GM12878 (cell line): ENCODE measurements at regions not wholly inside any gene's neighbourhood (a gene's known extent, or its start where the extent isn't known, plus 50 kb on each side); places are given as distances from the start of the nearest gene placed in this dataset.

Experiments used
- ATAC-seq: fragments of 200-7000 bp; cut with Tn5 transposase; 3 replicates; pipeline ENCODE4 v1.9.1; 2020; ENCODE audit warnings: mild to moderate bottlenecking, moderate library complexity
- BruUV-seq: library from RNA; stranded (reverse); fragments of 400-500 nt; replicated peaks from 2 replicates; lab custom pipeline; 2021; lab: Mats Ljungman, UMichigan
- CTCF ChIA-PET: fragments of 300-600 bp; sonication (Branson Sonifier 250); formaldehyde crosslinking; extraction: SDS; loops from one replicate; lab custom pipeline; 2021; ENCODE audit warnings: inconsistent platforms; lab: Yijun Ruan, JAX
- POLR2A ChIA-PET: fragments of 350-600 bp; formaldehyde crosslinking; extraction: SDS; loops from one replicate; lab custom pipeline; 2021; ENCODE audit warnings: inconsistent platforms; lab: Charles Lee
- RAD21 ChIA-PET: fragments of 300-600 bp; sonication (Branson Sonifier 250); formaldehyde crosslinking; loops from one replicate; lab custom pipeline; 2023; ENCODE audit warnings: antibody characterized with exemption; ENCODE audit not compliant: unreplicated experiment; lab: Charles Lee
- SMC1A ChIA-PET: fragments of 300-600 bp; sonication (Branson Sonifier 250); formaldehyde crosslinking; loops from one replicate; lab custom pipeline; 2023; ENCODE audit not compliant: unreplicated experiment, uncharacterized antibody; lab: Charles Lee
- DNase-seq: peaks from one replicate; pipeline ENCODE4 v3.0.0-alpha.2; 2011; ENCODE audit warnings: low read depth, low spot score
- FAIRE-seq: peaks from 3 replicates; lab custom pipeline; 2011; peaks lifted over from hg19 to GRCh38; lab: Jason Lieb, UNC
- H2AFZ ChIP-seq: 2 replicates; pipeline ENCODE4 v1.6.0; 2011; ENCODE audit warnings: low read depth, low read length, control low read depth; ENCODE audit not compliant: control insufficient read depth
- H3K27ac ChIP-seq: 2 replicates; pipeline ENCODE4 v1.5.1; 2011; ENCODE audit warnings: control low read depth; ENCODE audit not compliant: control insufficient read depth, insufficient read depth
- H3K27me3 ChIP-seq, 2 experiments: replicated peaks in 1 of 2; 2 replicates each; pipeline versions ENCODE4 v1.6.0 to v1.6.1; 2011; ENCODE audit warnings: low read length in 1 of 2; ENCODE audit not compliant: control insufficient read depth in 2 of 2, insufficient read depth in 2 of 2
- H3K36me3 ChIP-seq, 2 experiments: 2 replicates each; pipeline ENCODE4 v1.5.1; 2011; ENCODE audit warnings: low read length in 1 of 2; ENCODE audit not compliant: control insufficient read depth in 2 of 2, insufficient read depth in 2 of 2
- H3K4me1 ChIP-seq: 2 replicates; pipeline ENCODE4 v1.6.1; 2011; ENCODE audit warnings: mild to moderate bottlenecking, low read length, moderate library complexity, mixed read lengths; ENCODE audit not compliant: control insufficient read depth, insufficient read depth
- H3K4me2 ChIP-seq: 2 replicates; pipeline ENCODE4 v1.6.0; 2011; ENCODE audit warnings: control low read depth; ENCODE audit not compliant: control insufficient read depth, insufficient read depth
- H3K4me3 ChIP-seq: fragments of 200-600 bp; sonication (generic); 2 replicates; pipeline ENCODE4 v1.5.1; 2016
- H3K79me2 ChIP-seq: 2 replicates; pipeline ENCODE4 v1.6.0; 2011; ENCODE audit warnings: low read length; ENCODE audit not compliant: control insufficient read depth, insufficient read depth
- H3K9ac ChIP-seq: 2 replicates; pipeline ENCODE4 v1.8.0; 2011; ENCODE audit warnings: low read length, control low read depth, mixed read lengths; ENCODE audit not compliant: control insufficient read depth, insufficient read depth
- H3K9me3 ChIP-seq: replicated peaks from 3 replicates; pipeline ENCODE4 v1.5.1; 2011; ENCODE audit warnings: mild to moderate bottlenecking, low read length; ENCODE audit not compliant: control insufficient read depth, insufficient read depth
- H4K20me1 ChIP-seq: 2 replicates; pipeline ENCODE4 v1.6.0; 2011; ENCODE audit not compliant: control insufficient read depth, insufficient read depth
- CHD2 ChIP-seq: IDR thresholded peaks from 2 replicates; pipeline ENCODE4 v1.6.1; 2011; ENCODE audit warnings: low read depth, low read length, improper control_type of control experiment, borderline replicate concordance
- GABPA ChIP-seq: IDR thresholded peaks from 2 replicates; pipeline ENCODE4 v1.6.1; 2014; ENCODE audit warnings: antibody characterized with exemption, low read depth, mild to moderate bottlenecking, inconsistent platforms
- HDAC2 ChIP-seq: fragments of 200-600 bp; sonication (generic); IDR thresholded peaks from 2 replicates; pipeline ENCODE4 v1.6.1; 2017
- MXI1 ChIP-seq: fragments of 150-350 bp; IDR thresholded peaks from 2 replicates; pipeline ENCODE4 v1.6.1; 2011; ENCODE audit warnings: low read depth, mild to moderate bottlenecking, inconsistent platforms, low read length, improper control_type of control experiment
- NR2F1 ChIP-seq: fragments of 450-650 bp; conservative IDR thresholded peaks from 2 replicates; pipeline ENCODE4 v1.6.1; 2017; ENCODE audit warnings: mild to moderate bottlenecking
- RUNX3 ChIP-seq: IDR thresholded peaks from 2 replicates; pipeline ENCODE4 v1.6.1; 2012; ENCODE audit warnings: low read length, inconsistent platforms
- SREBF2 ChIP-seq: IDR thresholded peaks from 2 replicates; pipeline ENCODE4 v1.6.1; 2012; ENCODE audit warnings: mild to moderate bottlenecking, low read length
- TCF7 ChIP-seq: IDR thresholded peaks from 2 replicates; pipeline ENCODE4 v1.6.1; 2014; ENCODE audit warnings: antibody characterized with exemption, borderline replicate concordance
- ZBTB4 ChIP-seq: fragments of 450-650 bp; formaldehyde crosslinking; IDR thresholded peaks from 2 replicates; pipeline ENCODE4 v1.4.0; 2022; ENCODE audit warnings: mild to moderate bottlenecking, moderate library complexity
- ZNF622 ChIP-seq: fragments of 450-650 bp; IDR thresholded peaks from 2 replicates; pipeline ENCODE4 v1.6.1; 2017; ENCODE audit warnings: mild to moderate bottlenecking, inconsistent platforms
- ZZZ3 ChIP-seq: IDR thresholded peaks from 2 replicates; pipeline ENCODE4 v1.6.1; 2011; ENCODE audit warnings: low read depth; ENCODE audit not compliant: control insufficient read depth, insufficient read length
- WGBS: methylation state at CpG from one replicate; pipeline ENCODE4 v1.1.6; 2016; ENCODE audit warnings: low lambda C conversion rate; ENCODE audit not compliant: insufficient replicate concordance, insufficient coverage; ENCODE audit errors: missing lambda C conversion rate; 5-methylcytosine and 5-hydroxymethylcytosine counted together
- in situ Hi-C: fragments of 300-500 bp; cut with MboI; formaldehyde crosslinking; loops from 9 replicates; pipeline ENCODE4 v1.14.3; 2018; ENCODE audit warnings: mixed read lengths
- intact Hi-C: fragments of 100-400 bp; cut with micrococcal nuclease; formaldehyde crosslinking; loops from one replicate; pipeline ENCODE4 v1.14.2; 2022; ENCODE audit not compliant: unreplicated experiment
- TF ChIP-seq, protein P1 (sequence below): fragments of 450-650 bp; IDR thresholded peaks from 2 replicates; pipeline ENCODE4 v1.6.1; 2016; ENCODE audit warnings: mild to moderate bottlenecking

DNA sequence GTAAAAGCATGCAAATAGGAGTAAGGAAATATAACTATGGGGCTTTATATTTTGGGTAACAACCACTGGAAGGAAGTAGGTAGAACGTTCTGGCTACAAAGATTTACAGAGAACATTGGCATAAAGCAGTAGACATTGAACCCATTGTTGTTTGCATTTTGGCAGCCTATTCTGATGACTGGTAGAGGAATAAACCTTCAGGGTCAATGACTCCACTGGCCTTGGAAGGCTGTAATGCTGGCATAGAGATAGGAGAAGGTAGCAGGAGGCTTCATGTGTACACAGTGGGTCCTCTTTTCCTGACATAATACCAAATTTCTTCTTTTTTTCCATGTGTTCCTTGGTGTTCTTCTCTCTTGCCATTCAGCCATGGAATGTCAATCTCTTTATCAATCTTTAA is 462.8 kb upstream of the ZNF462 start:
- Histone ChIP-seq H3K9me3 (no peaks in the 10 kb centered on the region; the same call in 2 of the 3 replicates), H3K4me1 (no peaks in the 10 kb centered on the region), H2AFZ (no peak overlapping the region), H3K4me3 (no peak overlapping the region), H3K9ac (no peak overlapping the region), H4K20me1 (no peaks in the 10 kb centered on the region), H3K27me3 (no peaks in the 10 kb centered on the region), H3K4me2 (no peak overlapping the region), H3K36me3 (no peaks in the 10 kb centered on the region), H3K27ac (no peak overlapping the region), H3K79me2 (no peaks in the 10 kb centered on the region)
- ChIA-PET SMC1A (no interaction called here), POLR2A (no interaction called here), CTCF (no interaction called here), RAD21 (no interaction called here)
- intact Hi-C loops (no loop called here), in situ Hi-C loops (no loop called here)
- no peak for FAIRE-seq
- WGBS = 0% methylated on average over 1 of the region's 1 CpG
- TF ChIP-seq ZNF622 (no peak), RUNX3 (no peak), ZZZ3 (no peak), TCF7 (no peak)
- ATAC-seq = no peak
- DNase-seq = no peak
- BruUV-seq = no TSS peak

DNA sequence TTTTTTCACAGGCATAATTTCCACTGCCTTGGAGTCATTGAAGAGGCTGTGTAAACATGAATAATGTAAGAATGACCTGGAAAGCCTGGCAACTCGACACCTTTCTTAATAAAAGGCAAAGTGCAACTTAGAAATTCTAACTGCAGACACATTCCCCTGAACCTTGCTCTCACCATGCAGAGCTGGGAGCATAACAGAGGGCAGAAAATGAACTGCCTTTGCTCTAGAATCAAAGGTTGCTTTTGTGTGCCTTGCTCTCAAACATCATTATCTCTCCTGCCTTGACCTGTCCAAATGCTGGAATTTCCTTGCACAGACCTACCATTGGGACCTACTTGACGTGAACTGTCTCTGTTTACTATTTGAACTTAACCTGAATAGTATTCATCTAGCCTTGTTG is 462.0 kb upstream of the ZNF462 start:
- FAIRE-seq (no peak), DNase-seq (no peak), ATAC-seq (no peak)
- H3K27me3 ChIP-seq = no peaks in the 10 kb centered on the region
- H3K9me3 ChIP-seq = no peaks in the 10 kb centered on the region; the same call in 2 of the 3 replicates
- H3K27ac ChIP-seq = no peak overlapping the region
- H2AFZ ChIP-seq = no peak overlapping the region
- CTCF ChIA-PET = interaction anchor here (2.0 kb wide), 1 partner anchor 9 kb away, joined by 9 read pairs; no protein-coding TSS in a partner anchor
- BruUV-seq = no TSS peak
- SMC1A ChIA-PET = no interaction called here
- no peaks in the 10 kb centered on the region for H3K4me1 ChIP-seq
- H3K79me2 ChIP-seq = no peaks in the 10 kb centered on the region
- no peak overlapping the region for H3K9ac ChIP-seq
- no peaks in the 10 kb centered on the region for H4K20me1 ChIP-seq
- TF ChIP-seq CHD2 (no peak), SREBF2 (no peak), HDAC2 (no peak), MXI1 (no peak), NR2F1 (no peak), ZBTB4 (no peak), GABPA (no peak)
- TF ChIP-seq, protein P1, sequence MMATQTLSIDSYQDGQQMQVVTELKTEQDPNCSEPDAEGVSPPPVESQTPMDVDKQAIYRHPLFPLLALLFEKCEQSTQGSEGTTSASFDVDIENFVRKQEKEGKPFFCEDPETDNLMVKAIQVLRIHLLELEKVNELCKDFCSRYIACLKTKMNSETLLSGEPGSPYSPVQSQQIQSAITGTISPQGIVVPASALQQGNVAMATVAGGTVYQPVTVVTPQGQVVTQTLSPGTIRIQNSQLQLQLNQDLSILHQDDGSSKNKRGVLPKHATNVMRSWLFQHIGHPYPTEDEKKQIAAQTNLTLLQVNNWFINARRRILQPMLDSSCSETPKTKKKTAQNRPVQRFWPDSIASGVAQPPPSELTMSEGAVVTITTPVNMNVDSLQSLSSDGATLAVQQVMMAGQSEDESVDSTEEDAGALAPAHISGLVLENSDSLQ = no peak
- no peak overlapping the region for H3K4me3 ChIP-seq
- POLR2A ChIA-PET = interaction anchor here (0.5 kb wide), 1 partner anchor 1032 kb away, joined by 4 read pairs; no protein-coding TSS in a partner anchor
- no peak overlapping the region for H3K4me2 ChIP-seq
- in situ Hi-C loops (no loop called here), intact Hi-C loops (no loop called here)
- WGBS = 2% methylated on average over 2 of the region's 2 CpGs
- no peaks in the 10 kb centered on the region for H3K36me3 ChIP-seq
- RAD21 ChIA-PET = no interaction called here
